Islet precursor cell (in vitro differentiated cells): ENCODE measurements at regions not wholly inside any gene's neighbourhood (a gene's known extent, or its start where the extent isn't known, plus 50 kb on each side); places are given as distances from the start of the nearest gene placed in this dataset.
A peak's percentile ranks its signal among the peaks of the same experiment; 100 is the strongest.

Source experiments
- DNase-seq: peaks from one replicate; pipeline ENCODE4 v3.0.0-alpha.2; 2018

GRCh38 chr4:147368948-147369347 is 111.9 kb upstream of the EDNRA start:
- DNase-seq = no peak

- DNase-seq = no peak
Observed at GRCh38 chr4:147370473-147370872, 110.4 kb upstream of the EDNRA start.

DNA sequence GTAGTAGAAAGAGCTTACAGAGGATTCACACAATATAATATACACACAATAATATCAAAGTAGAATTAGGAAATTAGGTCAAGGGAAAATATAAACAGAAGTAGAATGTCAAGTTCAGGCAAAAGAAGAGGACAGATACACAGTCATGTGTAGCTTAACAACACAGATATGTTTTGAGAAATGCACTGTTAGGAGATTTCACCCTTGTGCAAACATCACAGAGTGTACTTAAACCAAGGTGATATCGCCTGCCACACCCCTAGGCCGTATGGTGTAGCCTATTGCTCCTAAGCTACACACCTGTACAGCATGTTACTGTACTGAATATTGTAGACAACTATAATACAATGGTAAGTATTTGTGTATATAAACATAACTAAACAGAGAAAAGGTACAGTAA is 110.0 kb upstream of the EDNRA start:
- DNase-seq = no peak

DNA sequence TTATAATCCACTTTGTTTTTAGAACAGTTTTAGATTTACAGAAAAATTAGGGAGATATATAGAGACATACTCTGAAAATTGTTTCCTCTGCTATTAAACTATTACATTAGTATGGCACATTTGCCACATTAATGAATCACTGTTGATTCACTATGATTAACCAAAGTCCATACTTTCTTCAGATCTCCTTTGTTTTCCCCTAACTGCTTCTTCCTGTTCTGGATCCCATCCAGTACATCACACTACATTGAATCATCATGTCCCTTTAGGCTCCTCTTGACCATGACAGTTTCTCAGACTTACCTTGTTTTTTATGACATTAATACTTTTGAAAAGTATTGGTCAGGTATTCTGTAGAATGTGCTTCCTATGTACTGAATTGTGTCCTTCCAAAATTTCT is 109.2 kb upstream of the EDNRA start:
- DNase-seq = no peak

DNA sequence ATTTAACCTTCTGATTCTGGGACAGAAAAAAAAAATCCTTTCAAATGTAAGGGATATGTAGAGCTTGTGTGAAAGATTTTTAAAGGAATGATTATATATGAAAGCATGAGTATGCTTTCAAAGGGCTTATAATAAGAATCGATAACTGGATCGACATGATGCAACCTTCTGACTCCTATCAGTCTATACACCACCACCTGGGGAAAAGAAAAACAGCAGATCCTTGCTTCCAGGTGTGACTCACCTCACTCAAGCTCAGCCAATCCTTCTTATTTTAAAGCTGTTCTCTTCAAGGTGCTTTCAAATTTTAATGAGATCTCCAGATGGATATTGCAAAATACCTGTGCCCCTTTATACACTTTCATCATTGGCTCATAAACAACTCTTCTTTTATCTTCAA is 102.1 kb upstream of the EDNRA start:
- no peak for DNase-seq

DNA sequence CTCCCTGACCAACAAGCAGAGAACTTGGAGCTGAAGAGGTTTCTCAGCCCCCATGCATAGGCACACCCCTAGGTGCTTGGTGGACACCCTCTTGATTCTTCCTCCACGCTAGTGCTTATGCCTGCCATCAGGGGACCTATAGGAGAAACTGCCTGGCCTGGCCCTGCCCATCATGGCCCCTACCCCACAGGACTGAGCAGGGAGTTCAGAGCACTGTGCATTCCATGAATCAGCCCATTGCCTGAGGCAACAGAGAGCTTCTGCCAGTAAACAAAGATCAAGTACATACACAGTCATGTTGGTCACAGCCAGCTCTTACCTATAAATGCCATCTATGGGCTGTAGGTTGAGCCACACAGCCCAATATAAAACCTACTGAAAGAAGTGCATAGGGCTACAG is 99.1 kb upstream of the EDNRA start:
- DNase-seq = peak; percentile 96

DNA sequence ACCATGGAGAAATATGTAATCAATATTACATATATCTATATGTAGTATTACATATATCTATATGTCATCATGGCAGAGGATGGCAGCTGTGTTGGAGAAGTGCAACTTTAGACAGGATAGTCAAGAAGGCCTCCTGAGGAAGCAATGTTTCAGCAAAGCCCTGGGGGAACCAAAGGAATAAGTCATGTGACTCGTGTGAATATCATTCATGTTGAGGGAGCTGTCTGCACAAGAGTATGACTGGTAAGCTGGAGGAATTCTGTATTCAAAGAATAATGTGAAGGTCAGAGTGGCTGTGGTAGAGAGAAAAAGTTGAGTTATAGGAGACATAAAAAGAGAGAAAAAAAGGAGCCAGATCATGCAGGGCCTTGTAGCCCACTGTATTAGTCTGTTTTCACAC is 92.9 kb upstream of the EDNRA start:
- DNase-seq = no peak

DNA sequence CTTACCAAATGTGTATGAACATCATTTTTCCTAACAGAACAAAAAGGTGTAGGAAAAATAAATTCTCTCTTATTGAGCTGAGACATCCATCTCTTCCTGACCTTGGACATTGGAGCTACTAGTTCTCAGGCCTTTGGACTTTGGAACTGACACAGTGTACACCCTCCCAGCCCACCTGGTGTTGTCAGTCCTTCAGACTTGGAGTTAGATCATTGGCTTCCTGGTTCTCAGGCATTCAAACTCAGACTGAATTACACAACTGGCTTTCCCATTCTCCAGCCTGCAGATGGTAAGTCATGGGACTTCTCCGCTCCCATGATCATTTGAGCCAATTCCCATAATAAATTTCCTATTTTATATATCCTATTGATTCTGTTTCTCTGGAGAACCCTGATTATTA is 84.8 kb upstream of the EDNRA start:
- DNase-seq = no peak

DNA sequence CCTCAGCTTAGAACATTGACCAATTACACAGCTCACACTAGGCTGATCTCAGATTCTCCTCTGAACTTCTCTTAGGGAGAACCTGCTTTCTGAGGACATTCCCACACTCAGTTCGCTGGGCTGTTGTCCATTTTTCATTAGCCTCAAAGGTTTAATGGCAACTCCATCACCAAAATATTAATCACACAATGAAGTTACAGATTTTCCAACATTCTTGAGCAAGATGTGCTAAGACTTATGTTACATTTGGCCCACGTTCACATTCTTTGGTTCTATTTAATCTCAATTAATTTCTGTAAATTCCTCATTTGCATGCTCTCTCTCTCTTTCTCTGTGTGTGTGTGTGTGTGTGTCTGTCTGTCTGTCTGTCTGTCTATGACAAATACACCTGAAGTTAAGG is 82.3 kb upstream of the EDNRA start:
- no peak for DNase-seq

DNA sequence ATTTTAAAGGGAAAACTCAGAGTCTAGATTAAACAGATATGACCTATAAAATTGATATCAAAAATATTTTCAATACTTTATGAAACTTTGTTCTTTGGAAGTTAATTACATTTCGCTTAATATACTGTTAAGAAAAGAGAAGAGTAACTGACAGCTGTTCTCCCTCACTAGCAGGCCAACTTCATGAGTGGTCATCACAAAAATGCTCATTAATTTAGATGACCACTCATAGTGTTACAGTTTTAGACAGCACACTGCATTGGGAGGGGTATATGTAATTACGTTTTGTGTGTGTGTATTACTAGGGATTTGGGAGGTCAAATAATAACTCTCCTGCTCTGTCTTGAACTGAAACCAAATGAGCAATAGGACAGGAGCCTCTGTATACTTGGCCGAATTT is 80.2 kb upstream of the EDNRA start:
- no peak for DNase-seq

DNA sequence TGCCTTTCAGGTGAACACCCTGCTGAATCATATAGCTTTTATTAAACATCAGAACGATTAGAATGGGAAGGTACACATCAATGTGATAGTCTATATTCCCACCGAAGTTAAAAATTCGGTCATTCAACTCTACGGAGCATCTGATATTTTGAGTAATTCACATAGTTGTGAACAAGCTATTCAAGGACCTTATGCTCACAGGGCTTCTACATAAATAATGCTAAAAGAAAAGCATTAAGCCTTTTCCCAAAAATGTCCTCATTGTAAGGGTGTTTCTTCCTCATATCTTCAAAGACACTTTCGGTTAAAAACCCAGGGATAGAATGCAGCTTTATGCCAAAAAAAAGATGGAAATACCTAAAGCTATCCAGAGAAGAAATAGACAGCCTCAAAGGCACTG is 79.7 kb upstream of the EDNRA start:
- no peak for DNase-seq

DNA sequence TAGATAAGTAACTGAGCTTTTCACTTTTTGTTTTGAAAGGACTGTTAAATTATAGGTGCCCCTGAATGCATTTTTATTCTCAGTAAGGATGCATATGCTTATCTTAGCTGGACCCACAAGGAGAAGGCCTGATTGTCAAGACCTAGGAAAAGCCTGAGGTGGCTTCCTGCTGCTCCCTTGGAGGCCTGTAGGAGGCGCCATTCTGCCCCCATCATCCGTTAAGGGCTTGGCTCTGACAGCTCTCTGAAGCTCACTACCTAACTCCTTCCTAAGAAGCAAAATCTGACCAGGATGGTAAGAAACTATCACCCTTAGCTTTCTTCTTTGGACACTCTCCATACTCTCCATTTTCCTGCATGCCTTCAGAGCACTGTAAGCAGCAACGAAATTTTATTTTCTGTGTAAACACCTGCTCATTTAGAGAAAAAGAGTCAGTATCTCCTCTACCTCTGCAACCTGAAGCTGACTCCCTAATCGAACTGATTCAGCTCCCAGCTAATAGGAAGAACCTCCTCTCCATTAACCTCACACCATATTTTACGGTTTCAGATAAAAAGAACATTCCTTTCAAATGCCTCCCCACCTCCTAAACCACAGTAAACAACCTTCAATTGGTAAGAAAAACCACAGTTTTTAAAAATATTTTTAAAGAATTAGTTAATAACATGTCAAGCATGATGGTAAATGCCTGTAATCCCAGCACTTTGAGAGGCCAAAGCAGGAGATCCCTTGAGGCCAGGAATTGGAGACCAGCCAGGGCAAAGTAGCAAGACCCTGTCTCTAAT is 73.4 kb upstream of the EDNRA start:
- DNase-seq = peak; percentile 53

DNA sequence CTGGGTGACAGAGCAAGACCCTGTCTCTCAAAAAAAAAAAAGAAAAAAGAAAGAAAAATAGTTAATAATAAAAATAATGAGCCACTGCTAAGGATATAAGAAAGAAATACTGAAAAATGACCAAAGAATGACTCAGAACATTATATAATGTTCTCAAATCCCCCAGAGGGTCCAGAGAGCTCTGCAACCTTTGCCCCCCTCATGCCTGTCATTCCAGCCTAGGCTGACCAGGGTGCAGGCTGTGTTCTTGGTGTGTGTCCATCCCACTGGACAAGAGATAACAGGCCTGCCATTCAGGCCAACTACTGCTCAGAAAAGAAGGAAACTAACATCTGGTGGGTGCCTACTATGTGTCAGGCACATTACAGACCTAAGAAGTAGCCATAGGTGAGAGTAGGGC is 72.7 kb upstream of the EDNRA start:
- DNase-seq = no peak

- DNase-seq = no peak
Observed at GRCh38 chr4:147409350-147409749, 71.5 kb upstream of the EDNRA start.

DNA sequence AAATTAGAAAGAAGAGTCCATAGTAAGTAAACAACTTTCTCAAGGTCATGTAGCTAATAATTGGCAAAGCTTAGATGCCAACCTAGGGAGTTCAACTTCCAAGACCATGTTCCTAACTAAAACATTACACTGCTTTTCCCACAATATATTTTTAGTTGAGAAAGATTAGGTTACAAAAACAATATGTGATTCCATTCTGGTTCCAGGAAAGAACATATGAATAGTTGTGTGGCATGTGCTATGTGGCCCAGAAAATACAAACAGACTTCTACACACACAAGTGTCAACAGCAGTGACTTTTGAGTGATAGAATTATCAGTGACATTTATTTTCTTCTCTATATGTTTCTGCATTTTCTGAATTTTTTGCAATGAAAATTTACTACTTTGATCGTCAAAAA is 62.7 kb upstream of the EDNRA start:
- DNase-seq = no peak

- DNase-seq = no peak
Observed at GRCh38 chr4:147421456-147421855, 59.4 kb upstream of the EDNRA start.

DNA sequence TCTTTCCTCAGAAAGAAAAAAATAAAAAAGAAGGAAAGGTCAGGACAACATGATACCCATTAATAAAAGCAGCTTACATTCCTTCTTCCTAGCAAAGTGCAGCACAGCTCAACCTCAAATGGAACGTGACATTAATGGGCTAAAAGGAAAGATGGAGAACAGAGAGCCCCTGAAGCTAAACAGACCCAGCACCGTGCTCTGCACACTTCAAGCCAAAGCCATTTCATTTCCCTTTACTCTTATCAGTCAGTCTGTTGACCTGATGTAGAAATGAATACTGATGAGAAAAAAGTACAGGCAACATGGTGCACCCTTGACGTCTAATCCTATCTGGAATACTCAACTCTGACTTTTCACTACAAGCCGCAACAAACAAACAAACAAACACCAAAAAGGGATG is 57.7 kb upstream of the EDNRA start:
- no peak for DNase-seq

DNA sequence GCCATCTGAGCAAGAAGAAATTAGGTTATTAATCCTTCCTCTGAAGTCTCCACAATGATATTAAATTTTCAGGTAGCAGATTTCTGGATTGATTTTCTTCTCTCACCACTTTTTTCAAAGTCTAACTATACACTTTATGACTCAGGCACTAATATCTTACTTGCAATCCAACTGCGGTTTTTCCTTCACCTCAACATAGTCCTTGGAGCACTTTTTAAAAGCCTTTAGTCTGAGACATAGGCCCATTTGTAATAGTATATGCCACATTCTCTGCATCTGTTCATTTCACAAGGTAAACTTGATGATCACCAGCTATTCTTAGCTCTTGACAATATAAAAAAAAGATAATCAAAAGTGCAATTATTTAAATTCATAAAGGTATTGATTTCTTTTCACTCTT is 55.9 kb upstream of the EDNRA start:
- no peak for DNase-seq

DNA sequence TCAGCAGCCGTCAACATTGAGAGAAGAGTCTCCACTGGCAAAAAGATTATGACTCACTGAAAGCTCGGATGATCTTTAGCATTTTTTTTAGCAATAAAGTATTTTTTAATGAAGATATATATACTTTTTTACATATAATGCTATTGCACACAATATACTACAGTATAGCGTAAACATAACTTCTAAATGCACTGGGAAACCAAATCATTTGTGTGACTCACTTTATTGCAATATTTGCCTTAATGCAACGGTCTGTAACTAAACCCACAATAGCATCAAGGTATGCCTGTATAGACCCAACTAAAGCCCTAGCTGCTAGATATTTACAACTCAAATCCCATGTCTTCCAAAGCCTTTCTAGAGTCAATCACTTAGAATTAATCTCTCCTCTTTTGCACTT is 52.3 kb upstream of the EDNRA start:
- DNase-seq = no peak

DNA sequence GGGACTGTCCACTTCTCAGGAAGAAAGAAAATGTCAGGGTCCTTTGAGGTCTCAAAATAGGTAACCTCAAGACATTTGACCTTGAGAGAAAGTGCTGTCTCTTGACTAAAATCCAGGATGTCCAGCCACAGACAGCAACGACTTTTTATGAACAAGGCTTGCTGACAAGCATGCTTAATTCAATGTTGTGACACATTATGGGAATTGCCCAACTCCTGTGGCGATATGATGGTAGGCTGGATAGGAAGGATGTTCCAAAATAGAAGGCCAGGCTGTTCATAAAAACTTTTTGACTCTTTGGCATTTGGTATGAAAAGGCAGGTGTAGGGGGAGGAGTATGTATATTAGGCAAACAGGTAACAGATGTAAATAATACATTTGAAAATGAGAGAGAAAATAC is 50.8 kb upstream of the EDNRA start:
- no peak for DNase-seq
